Trophoblast cell (in vitro differentiated cells and primary cell): ENCODE measurements at regions not wholly inside any gene's neighbourhood (a gene's known extent, or its start where the extent isn't known, plus 50 kb on each side); places are given as distances from the start of the nearest gene placed in this dataset.

ENCODE experiments used
- DNase-seq, 2 donors: peaks; one replicate each; pipeline ENCODE4 v3.0.0-alpha.2; 2016
- H2AFZ ChIP-seq: 2 replicates; pipeline ENCODE4 v1.6.1; 2013; ENCODE audit warnings: low read length, moderate library complexity, mild to moderate bottlenecking; ENCODE audit not compliant: insufficient read depth, poor library complexity
- H2AK5ac ChIP-seq: 2 replicates; pipeline ENCODE4 v1.6.1; 2013; ENCODE audit warnings: mild to moderate bottlenecking, low read length
- H2BK120ac ChIP-seq: 2 replicates; pipeline ENCODE4 v1.6.1; 2013; ENCODE audit warnings: low read length, mild to moderate bottlenecking, moderate library complexity; ENCODE audit not compliant: insufficient read depth, poor library complexity
- H2BK12ac ChIP-seq: 2 replicates; pipeline ENCODE4 v1.6.1; 2013; ENCODE audit warnings: mild to moderate bottlenecking, low read length, moderate library complexity
- H2BK5ac ChIP-seq: 2 replicates; pipeline ENCODE4 v1.6.1; 2013; ENCODE audit warnings: low read length, low read depth, moderate library complexity, mild to moderate bottlenecking; ENCODE audit not compliant: poor library complexity
- H3K14ac ChIP-seq: 2 replicates; pipeline ENCODE4 v1.6.1; 2013; ENCODE audit warnings: mild to moderate bottlenecking, low read length
- H3K18ac ChIP-seq: 2 replicates; pipeline ENCODE4 v1.6.1; 2013; ENCODE audit warnings: mild to moderate bottlenecking, low read length
- H3K23ac ChIP-seq: 2 replicates; pipeline ENCODE4 v1.6.1; 2013; ENCODE audit warnings: low read length
- H3K27ac ChIP-seq: 2 replicates; pipeline ENCODE4 v1.5.1; 2013; ENCODE audit warnings: low read depth, mild to moderate bottlenecking, inconsistent platforms, low read length, moderate library complexity
- H3K27me3 ChIP-seq: 2 replicates; pipeline ENCODE4 v1.6.1; 2013; ENCODE audit warnings: inconsistent platforms, mild to moderate bottlenecking, low read length, moderate library complexity; ENCODE audit not compliant: insufficient read depth
- H3K36me3 ChIP-seq, 2 experiments: 1 replicate in 1 of 2; 2 replicates in 1 of 2; pipeline ENCODE4 v1.6.1; 2013; ENCODE audit warnings: low read length in 2 of 2, mild to moderate bottlenecking in 2 of 2, moderate library complexity in 1 of 2; ENCODE audit not compliant: insufficient read depth in 2 of 2, control insufficient read depth in 1 of 2
- H3K4ac ChIP-seq: 2 replicates; pipeline ENCODE4 v1.6.1; 2013; ENCODE audit warnings: low read depth, mild to moderate bottlenecking, low read length, moderate library complexity
- H3K4me1 ChIP-seq, 2 experiments: 1 replicate in 1 of 2; 2 replicates in 1 of 2; pipeline ENCODE4 v1.6.1; 2013; ENCODE audit warnings: low read length in 2 of 2, mild to moderate bottlenecking in 2 of 2, moderate library complexity in 1 of 2; ENCODE audit not compliant: insufficient read depth in 2 of 2, control insufficient read depth in 1 of 2
- H3K4me2 ChIP-seq: 2 replicates; pipeline ENCODE4 v1.6.1; 2013; ENCODE audit warnings: inconsistent platforms, mild to moderate bottlenecking, low read length, moderate library complexity
- H3K4me3 ChIP-seq: 2 replicates; pipeline ENCODE4 v1.5.1; 2013; ENCODE audit warnings: mild to moderate bottlenecking, low read depth, low read length, inconsistent platforms
- H3K79me1 ChIP-seq: one replicate; pipeline ENCODE4 v1.6.1; 2013; ENCODE audit warnings: low read length
- H3K79me2 ChIP-seq: 2 replicates; pipeline ENCODE4 v1.6.1; 2013; ENCODE audit warnings: low read length, mild to moderate bottlenecking; ENCODE audit not compliant: control insufficient read depth, insufficient read depth, poor library complexity
- H3K9ac ChIP-seq: 2 replicates; pipeline ENCODE4 v1.6.1; 2013; ENCODE audit warnings: mild to moderate bottlenecking, low read length
- H3K9me3 ChIP-seq: 2 replicates; pipeline ENCODE4 v1.6.1; 2013; ENCODE audit warnings: low read depth, mild to moderate bottlenecking, control low read depth, inconsistent platforms, low read length; ENCODE audit not compliant: insufficient read depth
- H4K12ac ChIP-seq: 2 replicates; pipeline ENCODE4 v1.6.1; 2013; ENCODE audit warnings: low read depth, mild to moderate bottlenecking, low read length, moderate library complexity
- H4K8ac ChIP-seq: 2 replicates; pipeline ENCODE4 v1.6.1; 2013; ENCODE audit warnings: low read depth, mild to moderate bottlenecking, low read length, moderate library complexity
- H4K91ac ChIP-seq: one replicate; pipeline ENCODE4 v1.6.1; 2013; ENCODE audit warnings: low read depth, mild to moderate bottlenecking, low read length, moderate library complexity
- WGBS: extraction: QIAGEN DNeasy Blood & Tissue Kit; methylation state at CpG from one replicate; pipeline ENCODE4 v1.1.7; 2013; ENCODE audit warnings: missing lambda C conversion rate; ENCODE audit not compliant: insufficient read length, insufficient coverage; ENCODE audit errors: extremely low coverage; 5-methylcytosine and 5-hydroxymethylcytosine counted together

DNA sequence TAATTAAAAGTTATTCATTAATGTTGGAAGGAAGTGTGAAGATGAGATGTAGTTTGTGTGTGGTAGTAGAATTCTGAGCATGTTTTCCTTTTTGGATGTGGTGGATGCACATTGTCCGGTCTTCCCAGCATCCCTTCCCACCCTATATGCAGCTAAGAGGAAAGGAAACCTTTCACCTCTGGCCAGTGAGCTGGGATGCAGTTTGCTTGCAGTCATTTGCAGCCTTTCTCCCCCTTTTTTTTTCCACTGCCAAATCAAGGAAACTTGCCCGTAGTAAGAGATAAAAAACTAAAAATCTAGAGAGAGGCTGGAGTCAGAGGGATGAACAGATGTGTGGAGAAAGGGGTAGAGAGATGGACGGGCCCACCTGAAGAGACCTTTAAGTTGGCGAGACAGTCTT lies 72.5 kb upstream of the SLC38A2 start:
- WGBS: no CpG with 5 or more reads among the region's 4 CpGs
- H2BK12ac ChIP-seq: no peak overlapping the region
- H4K12ac ChIP-seq: no peak overlapping the region

DNA sequence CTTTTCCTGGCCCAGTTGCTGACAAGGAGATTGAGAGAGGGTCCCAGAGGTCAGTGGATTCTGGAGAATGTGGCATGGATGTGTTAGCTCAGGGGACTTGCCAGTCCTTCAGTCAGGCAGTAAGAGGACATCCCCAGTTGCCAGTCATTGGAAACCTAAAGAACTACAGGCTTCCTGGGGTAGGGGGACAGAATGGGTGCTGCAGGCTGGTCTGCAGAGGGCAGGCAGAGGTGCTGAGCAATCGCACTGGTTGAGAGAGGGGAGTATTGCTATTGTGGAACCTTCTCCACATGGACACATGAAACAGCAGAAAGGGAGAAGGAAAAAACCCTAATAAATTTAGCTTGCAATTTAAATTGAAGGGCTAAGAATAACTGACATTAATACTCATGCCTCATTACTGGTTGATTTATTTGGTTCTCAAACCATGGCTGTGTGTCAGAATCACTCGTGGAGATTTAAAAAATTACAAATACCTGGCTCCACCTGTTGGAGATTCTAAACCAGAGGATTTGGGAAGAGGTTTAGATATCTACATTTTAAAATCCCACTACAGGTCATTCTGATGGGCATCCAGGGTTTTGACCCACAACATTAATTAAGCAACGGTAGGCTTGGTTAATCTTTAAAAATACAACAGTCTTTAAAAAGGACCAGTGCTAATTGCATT lies 71.2 kb upstream of the SLC38A2 start:
- Histone ChIP-seq H3K23ac (no peak overlapping the region), H2AFZ (no peak overlapping the region), H3K79me2 (no peaks in the 10 kb centered on the region), H3K18ac (no peak overlapping the region), H4K12ac (no peak overlapping the region), H3K27me3 (no peaks in the 10 kb centered on the region), H2AK5ac (no peak overlapping the region), H3K14ac (no peak overlapping the region), H4K8ac (no peak overlapping the region), H2BK120ac (no peak overlapping the region), H3K4me2 (no peak overlapping the region), H2BK5ac (no peak overlapping the region), H3K4me1 (no peaks in the 10 kb centered on the region), H3K9me3 (no peaks in the 10 kb centered on the region), H3K4me3 (no peak overlapping the region), H3K27ac (no peak overlapping the region), H3K36me3 (no peaks in the 10 kb centered on the region), H2BK12ac (no peak overlapping the region), H3K9ac (no peak overlapping the region), H3K79me1 (no peaks in the 10 kb centered on the region), H3K4ac (no peak overlapping the region), H4K91ac (no peak overlapping the region)
- no CpG with 5 or more reads among the region's 3 CpGs for WGBS
- no peak for DNase-seq

More for the DNA sequence above, 72.5 kb upstream of the SLC38A2 start:
- Histone ChIP-seq H3K23ac (no peak overlapping the region), H3K79me1 (no peaks in the 10 kb centered on the region), H3K9ac (no peak overlapping the region), H2AK5ac (no peak overlapping the region), H4K91ac (no peak overlapping the region), H3K4me3 (no peak overlapping the region), H3K4ac (no peak overlapping the region), H2AFZ (no peak overlapping the region), H3K27me3 (no peaks in the 10 kb centered on the region), H2BK120ac (no peak overlapping the region), H3K14ac (no peak overlapping the region), H2BK5ac (no peak overlapping the region), H3K36me3 (no peaks in the 10 kb centered on the region), H4K8ac (no peak overlapping the region), H3K79me2 (no peaks in the 10 kb centered on the region), H3K4me2 (no peak overlapping the region), H3K27ac (no peak overlapping the region), H3K4me1 (peaks cover 0 to under 1% of the 10 kb centered on the region in 2 experiments), H3K18ac (no peak overlapping the region), H3K9me3 (no peaks in the 10 kb centered on the region)
- DNase-seq: no peak

DNA sequence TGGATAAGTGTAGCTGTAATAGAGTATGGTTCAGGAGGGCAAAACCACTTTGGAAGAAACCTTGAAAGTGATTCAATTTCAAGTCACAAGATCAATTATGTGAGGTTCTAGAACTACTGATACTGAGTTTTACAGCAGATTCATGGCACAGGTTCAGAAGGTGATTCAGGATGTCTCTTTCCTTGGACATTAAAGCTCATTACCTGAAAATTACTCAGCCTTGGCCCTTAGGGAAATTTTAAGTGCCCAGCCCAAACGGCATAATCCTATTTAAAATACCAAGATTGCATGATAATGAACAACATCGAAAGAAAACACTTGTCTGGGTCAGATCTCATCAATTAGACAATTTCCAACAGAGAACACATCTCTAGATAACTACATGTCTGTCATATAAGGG lies 70.2 kb upstream of the SLC38A2 start:
- H3K4me2 ChIP-seq: no peak overlapping the region
- no peak overlapping the region for H3K4me3 ChIP-seq
- DNase-seq: peak in 1 of 2 donors; percentile 53
- H3K14ac ChIP-seq: no peak overlapping the region
- H3K9me3 ChIP-seq: no peaks in the 10 kb centered on the region
- no peaks in the 10 kb centered on the region for H3K79me1 ChIP-seq
- H4K91ac ChIP-seq: no peak overlapping the region
- no peaks in the 10 kb centered on the region for H3K4me1 ChIP-seq
- H3K9ac ChIP-seq: no peak overlapping the region
- no peak overlapping the region for H2BK12ac ChIP-seq
- no peaks in the 10 kb centered on the region for H3K79me2 ChIP-seq
- no peaks in the 10 kb centered on the region for H3K36me3 ChIP-seq
- no peak overlapping the region for H3K23ac ChIP-seq
- no peak overlapping the region for H4K8ac ChIP-seq
- no CpG with 5 or more reads among the region's 2 CpGs for WGBS
- no peak overlapping the region for H2AK5ac ChIP-seq
- no peak overlapping the region for H2BK5ac ChIP-seq
- H3K18ac ChIP-seq: no peak overlapping the region
- no peak overlapping the region for H2BK120ac ChIP-seq
- no peaks in the 10 kb centered on the region for H3K27me3 ChIP-seq
- no peak overlapping the region for H3K4ac ChIP-seq
- H2AFZ ChIP-seq: no peak overlapping the region
- H4K12ac ChIP-seq: no peak overlapping the region
- H3K27ac ChIP-seq: no peak overlapping the region

DNA sequence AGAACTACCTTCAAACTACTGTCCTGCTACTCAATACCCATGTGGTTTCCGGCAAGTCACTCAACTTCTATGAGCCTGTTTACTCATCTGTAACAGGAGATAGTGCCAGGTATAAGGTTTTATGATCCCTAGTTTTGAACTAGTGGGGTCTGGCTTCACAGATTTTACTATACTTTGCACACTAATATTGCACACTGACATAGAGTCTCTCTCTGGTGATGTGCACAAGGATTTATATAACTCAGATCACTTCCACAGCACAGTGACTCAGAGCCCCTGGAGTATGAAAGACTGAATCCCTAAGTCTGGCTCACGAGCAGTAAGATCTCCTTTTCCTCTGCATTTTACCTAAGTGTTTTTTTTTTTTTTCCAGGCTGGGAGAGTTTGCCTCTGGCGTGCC lies 69.7 kb upstream of the SLC38A2 start:
- Histone ChIP-seq H2BK120ac (no peak overlapping the region), H3K79me2 (no peaks in the 10 kb centered on the region), H3K36me3 (no peaks in the 10 kb centered on the region), H4K91ac (no peak overlapping the region), H3K18ac (no peak overlapping the region), H3K23ac (no peak overlapping the region), H3K79me1 (no peaks in the 10 kb centered on the region), H3K4ac (no peak overlapping the region), H2AFZ (no peak overlapping the region), H4K12ac (no peak overlapping the region), H3K14ac (no peak overlapping the region), H3K4me2 (no peak overlapping the region), H3K9ac (no peak overlapping the region), H3K9me3 (no peaks in the 10 kb centered on the region), H3K27me3 (no peaks in the 10 kb centered on the region), H4K8ac (no peak overlapping the region), H2BK12ac (no peak overlapping the region), H3K4me1 (no peaks in the 10 kb centered on the region), H3K4me3 (no peak overlapping the region), H3K27ac (no peak overlapping the region), H2AK5ac (no peak overlapping the region), H2BK5ac (no peak overlapping the region)
- WGBS: no CpG with 5 or more reads among the region's 3 CpGs
- no peak for DNase-seq
